ENCODE measurements at regions not wholly inside any gene's neighbourhood (a gene's known extent, or its start where the extent isn't known, plus 50 kb on each side); places are given as distances from the start of the nearest gene placed in this dataset.
A peak's percentile ranks its signal among the peaks of the same experiment; 100 is the strongest.
"Not testable (repeated sequence)": the region's sequence is repeated elsewhere in the genome, so short reads cannot be mapped to it uniquely, and the experiment has no call there.

DNA sequence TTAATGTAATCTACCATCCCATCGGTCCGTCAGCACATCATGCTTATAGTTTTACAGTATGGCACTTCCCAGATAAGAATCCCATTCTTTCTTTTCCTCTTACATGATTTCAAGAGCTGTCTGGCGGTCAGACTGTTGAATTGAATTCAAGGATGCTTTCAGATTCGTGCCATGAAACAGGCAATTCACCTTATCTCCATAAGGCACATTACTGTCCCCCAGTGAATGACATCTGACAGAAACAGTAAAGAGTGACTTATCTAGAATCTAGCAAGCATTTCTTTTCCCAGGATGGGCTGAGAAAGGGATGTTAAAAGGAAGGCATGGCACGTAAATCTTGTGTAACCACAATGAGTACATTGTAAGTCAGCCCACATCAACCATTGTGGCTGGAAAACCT is 61.1 kb upstream of the SEM1 start:
- no peak for DNase-seq

DNA sequence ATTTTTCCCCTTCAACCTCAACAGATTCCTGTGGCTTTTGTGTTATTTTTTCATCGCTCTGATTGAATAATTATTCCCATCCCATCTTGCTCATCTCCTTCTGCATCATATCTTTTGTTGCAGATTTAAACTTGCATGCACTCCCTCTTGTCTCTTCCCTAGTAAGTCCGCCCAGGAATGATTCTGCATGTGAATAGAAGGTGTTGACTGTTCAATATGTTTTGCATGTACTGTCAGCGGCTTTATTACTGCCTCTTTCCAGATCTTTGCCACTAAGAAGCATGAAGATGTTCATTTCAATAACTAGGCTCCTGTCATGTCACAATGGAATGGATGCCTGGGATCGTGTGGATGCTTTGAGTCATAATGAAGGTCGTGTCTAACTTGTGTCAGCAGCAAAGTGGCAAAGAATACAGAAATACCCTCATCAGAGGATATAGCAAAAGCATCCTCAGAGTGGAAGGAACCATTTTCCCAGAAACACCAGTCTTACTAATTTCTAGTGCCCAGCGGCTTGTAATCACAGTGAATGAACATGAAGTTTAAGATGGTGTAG is 62.6 kb upstream of the SEM1 start:
- no peak for DNase-seq

DNA sequence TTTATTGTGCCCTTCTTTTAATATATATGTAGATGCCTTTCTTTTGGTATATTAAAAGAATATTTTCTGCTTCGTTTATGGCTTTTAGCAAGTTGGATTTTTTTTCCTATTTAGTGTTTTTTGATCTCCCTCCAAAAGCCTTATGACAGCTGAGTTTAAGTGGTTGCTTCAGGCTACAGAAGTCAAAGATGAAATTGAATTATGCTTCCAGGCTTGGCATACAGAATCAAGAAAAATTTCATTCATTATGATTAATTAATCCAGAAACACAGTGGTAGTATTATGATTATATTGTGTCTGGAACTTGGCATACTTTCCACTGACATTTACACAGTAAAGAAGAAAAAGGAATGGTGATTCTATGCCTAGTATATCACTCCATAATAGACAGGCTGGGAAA is 63.8 kb upstream of the SEM1 start:
- DNase-seq, result no peak

DNA sequence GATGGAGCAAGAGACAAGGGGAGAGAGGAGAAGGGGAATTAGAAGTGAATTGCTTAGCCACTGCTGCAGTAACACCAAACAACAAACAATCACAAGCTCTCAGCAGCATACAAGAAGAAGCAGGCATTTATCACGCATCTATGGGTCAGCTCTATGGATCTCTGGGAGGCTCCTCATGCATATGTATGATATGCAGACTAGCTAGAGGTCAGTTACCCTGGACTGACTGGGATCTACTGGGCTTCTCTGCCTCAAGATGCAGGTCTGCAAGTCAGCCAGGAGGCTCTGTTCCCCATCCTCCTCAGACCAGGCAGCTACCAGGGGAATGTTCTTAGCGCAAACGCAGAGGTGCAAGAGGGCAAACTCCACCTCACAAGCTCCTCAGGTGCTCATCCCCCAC is 64.7 kb upstream of the SEM1 start:
- DNase-seq, result no peak

DNA sequence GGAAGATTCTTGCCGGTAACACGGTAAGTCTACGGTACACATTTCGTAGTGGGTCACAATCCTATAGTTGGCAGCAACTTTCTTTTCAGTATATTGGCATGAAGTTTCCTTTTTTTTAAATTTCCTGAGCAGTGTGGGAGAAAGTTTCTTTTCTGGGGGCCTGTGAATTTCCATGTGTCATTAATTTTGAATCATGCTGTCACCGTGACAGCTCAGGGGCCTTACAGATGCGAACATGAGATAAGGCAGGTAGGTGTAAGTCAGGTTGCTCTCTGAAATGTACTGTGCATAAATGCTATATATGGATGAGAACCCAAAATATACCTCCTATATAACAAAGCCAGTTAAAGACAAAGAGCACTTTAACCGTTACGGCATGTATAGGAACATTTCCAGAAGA is 65.4 kb upstream of the SEM1 start:
- no peak for DNase-seq

DNA sequence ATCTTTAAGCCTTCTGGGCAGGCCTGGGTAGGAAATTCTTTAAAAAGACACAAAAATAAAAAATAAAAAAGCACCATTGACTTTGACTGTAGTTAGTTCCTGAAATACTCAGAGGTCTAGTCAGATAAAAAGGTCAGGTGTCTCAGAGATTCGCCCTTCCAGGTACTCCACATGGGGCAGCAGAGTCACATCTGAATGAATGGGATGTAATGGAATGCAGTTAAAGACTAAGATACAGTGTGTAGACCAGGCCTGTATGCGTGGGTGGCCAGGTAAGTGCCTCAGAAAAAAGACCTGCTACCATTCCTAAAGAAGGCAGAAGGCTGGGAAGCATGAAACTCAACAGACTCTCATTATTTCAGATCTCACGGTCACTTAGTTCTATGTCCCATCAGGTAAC is 68.6 kb upstream of the SEM1 start:
- no peak for DNase-seq

DNA sequence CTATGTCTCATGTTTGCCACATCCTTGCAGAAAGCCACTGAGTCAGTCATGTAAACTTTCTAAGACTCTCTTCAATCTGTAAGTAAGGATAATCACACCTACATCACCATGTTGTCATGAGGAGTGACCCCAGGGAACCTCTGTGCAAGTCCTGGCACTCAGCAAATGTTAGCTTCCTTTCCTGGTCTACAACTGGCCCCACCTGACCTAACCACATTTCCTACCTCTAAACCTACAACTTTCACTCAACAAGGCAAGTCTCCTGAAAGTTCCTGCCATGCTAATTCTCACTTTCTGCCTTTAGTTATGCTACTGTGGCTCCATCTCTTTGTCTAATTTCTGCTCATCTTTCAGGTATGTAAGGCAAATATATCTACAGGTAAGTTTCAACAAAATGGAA is 72.3 kb upstream of the SEM1 start:
- no peak for DNase-seq

DNA sequence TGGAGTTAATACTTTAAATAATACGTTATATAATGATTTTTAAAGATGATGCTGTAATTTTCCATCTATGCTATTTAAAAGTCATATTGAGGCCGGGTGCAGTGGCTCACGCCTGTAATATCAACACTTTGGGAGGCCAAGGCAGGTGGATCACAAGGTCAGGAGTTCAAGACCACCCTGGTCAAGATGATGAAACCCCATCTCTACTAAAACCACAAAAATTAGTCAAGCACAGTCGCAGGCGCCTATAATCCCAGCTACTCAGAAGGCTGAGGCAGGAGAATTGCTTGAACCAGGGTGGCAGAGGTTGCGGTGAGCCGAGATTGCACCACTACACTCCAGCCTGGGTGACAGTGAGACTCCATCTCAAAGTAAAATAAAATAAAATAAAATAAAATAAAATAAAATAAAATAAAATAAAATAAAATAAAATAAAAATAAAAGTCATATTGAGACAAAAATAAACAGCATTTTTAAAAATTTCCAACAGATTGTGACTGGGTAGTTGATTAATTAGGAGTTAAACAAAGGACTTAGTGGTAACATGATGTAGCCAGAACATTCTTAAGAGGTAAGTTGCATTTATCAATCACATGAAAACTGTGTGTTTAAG is 73.1 kb upstream of the SEM1 start:
- not testable (repeated sequence) for DNase-seq

DNA sequence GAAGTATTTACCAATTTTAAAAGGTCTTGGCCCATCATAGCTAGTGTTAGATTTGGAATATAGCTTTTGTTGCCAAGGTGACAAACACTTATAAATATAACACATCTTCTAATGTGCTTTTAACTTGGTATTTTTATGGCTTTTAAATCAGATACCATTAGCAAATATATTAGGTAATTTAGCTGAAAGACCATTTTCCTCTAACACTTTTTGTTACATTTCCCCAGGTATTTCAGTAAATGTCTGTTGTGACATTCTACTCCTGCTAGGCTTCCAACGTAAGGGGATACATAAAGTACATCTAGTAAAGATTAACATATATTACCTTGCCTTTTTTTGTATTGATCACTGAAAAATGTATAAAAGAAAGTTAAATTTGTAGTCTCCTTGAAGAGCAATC is 75.0 kb upstream of the SEM1 start:
- no peak for DNase-seq

DNA sequence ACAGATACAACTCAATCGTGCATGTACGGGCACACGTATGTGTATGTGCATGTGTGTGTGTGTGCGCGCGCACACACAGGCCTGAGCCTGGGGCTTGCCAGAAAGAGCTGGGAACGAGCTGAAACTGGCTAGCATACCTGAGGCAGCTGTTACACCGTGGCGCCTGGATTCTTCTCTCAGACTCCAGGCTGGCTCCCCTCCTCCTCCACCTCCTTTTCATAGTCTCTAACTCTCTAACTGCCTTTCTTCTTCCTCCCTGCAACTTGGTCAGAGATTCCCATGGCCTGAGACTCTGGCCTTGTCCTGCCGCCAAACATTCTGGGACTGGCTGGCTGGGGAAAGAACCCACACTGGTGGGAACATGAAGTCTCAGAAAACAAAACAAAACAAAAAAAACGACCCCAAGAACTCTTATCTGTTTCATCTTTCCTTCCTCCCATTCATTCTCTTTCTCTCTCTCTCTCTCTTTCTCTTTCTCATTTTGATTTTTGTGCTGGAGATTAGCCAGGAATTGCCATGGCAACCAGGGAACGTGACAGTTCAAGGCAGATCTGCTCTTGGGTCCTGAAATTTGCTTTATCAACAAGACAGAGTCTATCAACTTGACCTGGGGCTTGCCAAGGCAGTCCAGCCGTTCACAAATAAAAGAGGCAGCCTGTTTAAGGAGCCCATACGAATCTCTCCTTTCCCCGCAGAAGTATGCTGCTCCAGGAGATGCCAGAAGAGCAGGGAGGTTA is 76.8 kb upstream of the SEM1 start:
- no peak for DNase-seq

DNA sequence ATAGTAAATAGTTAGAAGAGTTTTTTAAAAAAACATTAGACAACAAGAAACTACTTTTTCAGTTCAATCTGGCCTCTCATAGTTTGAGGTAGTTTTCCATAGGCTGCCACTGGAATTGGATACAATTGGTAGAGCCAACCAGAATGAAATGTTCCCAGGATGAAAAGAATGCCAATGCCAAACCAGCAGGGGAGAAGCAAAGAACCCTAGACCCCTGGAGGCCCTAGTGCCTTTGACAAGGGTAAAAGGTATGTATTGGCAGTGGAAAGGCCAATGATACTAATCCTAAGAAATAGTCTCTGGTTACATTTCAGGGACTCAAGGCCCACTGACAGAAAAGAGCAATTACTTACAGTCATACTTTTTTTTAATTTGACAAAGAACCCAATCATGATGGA is 77.4 kb upstream of the SEM1 start:
- DNase-seq, result no peak

DNA sequence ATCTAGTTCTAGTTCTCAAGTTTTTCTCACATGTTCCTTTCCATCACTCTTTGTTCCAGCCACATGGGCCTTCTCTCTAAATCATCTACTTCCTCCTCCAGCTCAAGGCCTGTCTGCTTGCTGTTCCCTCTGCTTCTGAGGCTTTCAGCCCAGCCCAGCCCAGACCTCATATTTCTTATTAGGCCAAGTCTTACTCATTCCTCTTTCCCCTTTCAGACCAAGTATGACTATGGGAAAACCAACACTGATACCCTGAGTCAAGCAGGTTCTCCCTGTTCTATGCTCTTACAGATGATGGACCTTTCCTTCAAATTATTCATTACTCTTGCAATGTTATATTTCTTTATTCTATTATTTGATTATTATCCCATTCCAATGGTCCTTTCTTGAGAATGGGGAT is 80.3 kb upstream of the SEM1 start:
- DNase-seq, result no peak

DNA sequence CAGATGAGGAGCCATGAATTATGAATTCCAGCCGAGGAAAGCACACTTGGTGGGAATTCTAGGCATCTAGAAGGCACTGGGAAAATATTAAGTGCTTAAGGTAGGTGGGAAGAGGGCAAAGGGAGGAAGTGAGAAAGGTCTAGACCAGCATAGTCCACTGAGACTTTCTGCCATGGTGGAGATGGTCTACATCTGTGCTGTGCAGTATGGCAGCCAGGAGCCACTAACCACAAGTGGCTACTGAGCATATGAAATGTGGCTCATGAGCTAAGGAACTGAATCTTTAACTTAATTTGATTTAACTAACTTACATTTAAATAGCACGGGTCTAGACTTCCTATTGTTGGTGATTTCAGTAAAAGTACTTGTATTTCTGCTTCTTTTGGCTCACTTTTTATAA is 82.5 kb upstream of the SEM1 start:
- no peak for DNase-seq

DNA sequence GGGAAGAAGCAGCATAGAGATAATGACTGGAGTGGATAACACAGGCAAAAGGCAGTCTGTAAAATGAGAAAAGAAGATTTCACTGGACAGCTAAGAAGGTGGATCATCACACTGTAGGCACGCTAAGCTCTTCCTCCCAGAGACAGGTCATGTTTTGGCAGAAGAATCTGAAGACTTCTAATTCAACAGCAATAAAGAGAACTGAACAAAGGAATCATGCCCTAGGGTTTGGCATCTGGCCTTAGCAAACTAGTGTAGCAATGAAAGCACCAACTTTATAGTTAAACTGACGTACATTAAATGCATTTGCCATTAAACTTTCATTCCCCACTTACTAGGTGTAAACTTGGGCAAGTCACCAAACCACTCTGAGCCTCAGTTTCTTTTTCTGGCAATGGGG is 84.4 kb upstream of the SEM1 start:
- no peak for DNase-seq

DNA sequence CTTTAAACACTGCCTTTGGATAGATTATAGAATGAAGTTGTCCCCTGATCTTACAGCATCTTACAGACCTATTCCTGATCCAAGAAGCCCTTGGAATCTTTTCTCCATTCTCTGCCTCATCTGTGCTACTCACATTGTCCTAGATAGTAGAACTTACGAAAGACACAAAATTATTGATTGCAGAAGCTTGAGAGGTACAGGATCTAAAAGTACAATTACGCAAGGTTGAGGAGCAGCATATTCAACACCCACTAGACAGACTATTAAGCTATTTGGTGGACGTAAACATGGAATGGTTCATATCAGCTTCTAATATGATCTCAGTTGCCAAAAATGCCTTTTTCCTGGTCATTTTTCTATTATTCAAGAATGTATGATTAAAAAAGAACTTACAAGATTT is 90.5 kb upstream of the SEM1 start:
- DNase-seq, result no peak

DNA sequence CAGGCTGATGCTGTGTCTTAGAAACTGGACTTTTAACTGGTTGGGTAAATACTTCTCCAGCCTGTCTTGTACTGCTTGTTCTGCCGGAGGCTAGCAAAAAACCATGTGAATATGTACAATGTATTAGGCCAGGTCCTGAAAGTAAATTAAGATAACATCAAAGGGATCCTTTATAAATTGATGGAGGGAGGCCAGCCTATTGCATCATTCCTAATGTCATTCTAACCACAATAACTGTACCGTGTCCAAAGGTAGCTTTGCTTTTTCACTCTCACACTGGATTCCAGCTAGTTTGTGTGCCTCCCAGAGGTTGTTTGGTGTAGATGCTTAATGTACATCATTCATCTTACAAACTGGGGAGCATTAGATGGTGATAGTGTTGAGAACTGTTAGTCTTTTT is 91.2 kb upstream of the SEM1 start:
- no peak for DNase-seq

DNA sequence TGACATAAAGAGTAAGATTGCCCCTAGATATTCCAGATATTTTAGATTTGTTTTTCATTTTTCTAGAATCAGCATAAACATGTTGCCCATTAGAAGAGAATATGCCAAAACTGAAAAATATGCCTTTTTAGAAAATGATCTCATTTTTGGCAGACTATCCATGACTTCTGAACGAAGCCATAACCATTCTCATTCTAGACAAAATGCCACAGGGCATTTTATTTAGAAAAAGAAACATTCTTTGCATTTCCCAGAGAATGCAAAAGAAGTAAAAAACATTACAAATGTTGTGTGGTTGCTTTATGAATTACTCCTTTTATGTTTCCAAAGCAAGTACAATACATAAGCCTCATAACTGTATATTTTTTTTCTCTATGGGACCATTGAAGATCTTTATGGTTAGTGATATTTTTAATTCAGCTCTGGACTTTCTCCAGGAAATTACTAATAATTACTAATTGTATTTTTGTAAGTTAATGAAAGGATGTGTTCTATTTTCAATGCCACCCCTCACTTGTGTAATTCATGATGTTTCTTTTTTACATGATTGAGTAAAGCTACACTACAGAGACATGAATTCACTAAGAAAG is 109.6 kb upstream of the SEM1 start:
- DNase-seq, result no peak

DNA sequence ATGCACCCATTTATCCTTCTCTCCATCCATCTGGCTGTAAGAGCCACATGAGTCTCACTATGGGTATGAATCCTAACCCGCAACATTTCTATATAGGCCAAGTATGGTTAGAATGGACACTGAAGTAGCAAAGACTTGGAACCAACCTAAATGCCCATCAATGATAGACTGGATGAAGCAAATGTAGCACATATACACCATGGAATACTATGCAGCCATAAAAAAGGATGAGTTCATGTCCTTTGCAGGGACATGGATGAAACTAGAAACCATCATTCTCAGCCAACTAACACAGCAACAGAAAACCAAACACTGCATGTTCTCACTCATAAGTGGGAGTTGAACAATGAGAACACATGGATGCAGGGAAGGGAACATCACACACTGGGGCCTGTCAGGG is 111.5 kb upstream of the SEM1 start:
- DNase-seq, result not testable (repeated sequence)

DNA sequence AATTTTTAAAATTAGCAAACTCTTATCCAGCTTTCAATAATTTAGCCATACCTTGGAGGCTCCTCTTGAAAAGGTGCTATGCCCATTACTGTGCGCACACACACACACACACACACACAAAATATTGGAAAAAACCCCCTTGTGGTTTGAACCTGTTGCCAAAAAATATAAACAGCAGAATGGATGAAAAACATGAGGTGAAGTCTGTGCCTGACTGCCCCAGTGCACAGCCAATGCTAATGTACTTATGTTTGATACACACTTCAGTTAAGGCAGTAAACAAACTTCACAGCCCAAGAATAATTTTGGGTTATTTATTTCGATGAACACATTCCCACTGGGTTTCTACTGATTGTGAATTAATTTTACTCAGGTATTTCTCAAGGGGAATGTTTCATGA is 113.2 kb upstream of the SEM1 start:
- DNase-seq, result no peak

DNA sequence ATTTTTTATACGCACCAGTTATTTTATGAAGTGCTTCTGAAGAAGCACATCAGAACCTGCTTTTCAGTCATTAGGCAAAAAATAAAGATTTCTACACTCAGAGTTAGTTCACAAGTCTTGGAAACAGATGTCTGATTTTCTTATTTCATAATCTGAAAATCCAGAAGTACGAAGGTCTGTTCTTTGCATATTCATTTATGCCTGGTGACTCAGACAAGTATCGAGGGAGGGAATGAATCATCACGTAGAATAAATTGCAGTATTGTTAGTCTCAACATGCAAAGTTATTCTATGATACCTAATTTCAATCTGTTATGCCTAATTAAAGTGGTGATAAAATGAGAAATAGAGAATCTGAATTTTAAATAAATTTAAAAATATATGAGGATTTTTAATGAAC is 113.6 kb upstream of the SEM1 start:
- peak; percentile 50 for DNase-seq

DNA sequence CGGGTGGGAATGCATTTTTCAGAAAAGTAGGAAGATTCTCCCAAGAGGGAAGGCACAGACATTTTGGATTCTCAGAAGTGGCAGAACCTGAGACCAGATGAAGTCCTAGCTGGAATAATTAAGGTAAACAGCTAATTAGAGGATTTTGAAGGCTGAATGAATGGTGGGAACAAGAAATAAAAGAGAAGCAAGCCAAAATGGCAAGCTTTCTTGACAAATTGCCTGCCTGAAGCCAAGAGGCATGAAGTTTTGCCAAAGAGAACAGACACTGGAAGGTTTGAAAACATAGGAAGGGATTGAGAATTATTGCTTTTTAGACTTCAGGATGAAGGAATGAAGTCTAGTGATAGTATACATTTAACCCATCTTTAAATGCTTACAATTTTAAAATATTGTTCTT is 115.0 kb upstream of the SEM1 start:
- no peak for DNase-seq

DNA sequence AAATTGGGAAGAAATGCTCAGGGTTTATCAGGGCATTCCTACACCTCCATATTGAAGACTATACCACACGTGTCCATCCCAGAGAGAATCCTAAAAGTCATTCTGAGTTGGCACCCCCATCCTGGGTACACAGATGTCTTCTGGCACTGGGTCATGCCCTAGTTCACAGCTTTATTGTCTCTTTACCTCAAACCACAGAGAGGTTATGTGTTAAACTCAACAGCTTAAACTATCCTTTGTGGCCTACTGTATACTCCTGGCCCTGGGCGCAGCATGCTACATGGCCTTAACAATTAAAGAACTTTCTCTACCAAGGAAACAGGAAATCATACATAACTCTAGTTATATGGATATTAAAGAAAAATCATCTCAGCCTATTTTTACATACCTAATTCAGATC is 115.6 kb upstream of the SEM1 start:
- no peak for DNase-seq

DNA sequence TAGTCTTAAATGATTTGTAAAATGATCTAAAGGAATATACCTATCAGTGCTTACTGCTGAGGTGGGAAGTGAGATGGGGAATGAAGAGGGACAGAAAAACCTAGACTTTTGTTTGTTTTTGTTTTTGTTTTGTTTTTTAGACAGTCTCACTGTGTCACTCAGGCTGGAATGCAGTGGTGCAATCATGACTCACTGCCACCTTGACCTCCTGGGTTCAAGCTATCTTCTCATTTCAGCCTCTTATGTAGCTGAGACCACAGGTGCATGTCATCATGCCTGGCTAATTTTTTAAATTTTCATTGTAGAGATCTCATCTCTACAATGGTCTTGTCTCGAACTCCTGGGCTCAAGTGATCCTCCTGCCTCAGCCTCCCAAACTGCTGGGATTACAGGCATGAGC is 116.4 kb upstream of the SEM1 start:
- DNase-seq, result no peak

DNA sequence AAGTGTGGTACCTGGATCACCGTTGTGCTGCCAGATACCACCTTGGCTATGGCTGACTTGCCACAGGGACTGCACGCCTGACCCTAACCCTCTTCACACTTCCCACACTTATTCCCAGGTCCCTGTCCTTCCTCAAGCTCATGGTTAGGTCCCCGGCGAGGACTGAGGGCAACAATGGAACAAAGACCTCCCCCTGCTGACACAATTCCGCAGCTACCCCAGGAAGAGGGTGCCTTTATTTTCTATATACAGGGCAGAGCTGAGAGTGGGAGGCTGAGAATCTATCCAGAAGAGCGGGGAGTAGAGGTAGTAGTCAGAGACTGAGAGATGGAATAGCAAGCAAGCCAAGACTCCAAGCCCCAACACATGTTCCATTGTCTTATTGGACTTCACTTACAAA is 118.1 kb upstream of the SEM1 start:
- no peak for DNase-seq

DNA sequence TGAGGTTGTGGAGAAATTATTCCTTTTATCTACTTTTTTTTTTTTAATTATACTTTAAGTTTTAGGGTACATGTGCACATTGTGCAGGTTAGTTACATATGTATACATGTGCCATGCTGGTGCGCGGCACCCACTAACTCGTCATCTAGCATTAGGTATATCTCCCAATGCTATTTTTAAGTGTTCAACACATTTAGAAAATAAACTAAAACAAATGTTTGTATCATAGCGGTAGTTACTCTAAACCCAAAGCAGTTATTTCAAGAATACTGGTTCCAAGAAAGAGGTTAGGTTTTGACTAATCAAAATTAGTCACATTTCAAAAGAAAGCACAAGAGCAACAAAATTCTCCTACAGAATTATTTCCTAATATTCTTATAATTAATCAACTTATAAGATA is 119.5 kb upstream of the SEM1 start:
- not testable (repeated sequence) for DNase-seq
